Thyroid gland (tissue), 4 donors: ENCODE measurements at regions not wholly inside any gene's neighbourhood (a gene's known extent, or its start where the extent isn't known, plus 50 kb on each side); places are given as distances from the start of the nearest gene placed in this dataset.

Experiments used
- DNase-seq, 2 donors: peaks; one replicate each; pipeline ENCODE4 v3.0.0-alpha.2; 2019
- H3K27ac ChIP-seq, 3 donors: fragments of 200-600 bp; sonication (generic); 1 replicate in 2 of 3; 2 replicates in 1 of 3; pipeline ENCODE4 v1.5.1; 2016 to 2019; ENCODE audit warnings: mild to moderate bottlenecking in 1 of 3, moderate library complexity in 1 of 3
- H3K27me3 ChIP-seq: fragments of 200-600 bp; sonication (generic); one replicate; pipeline ENCODE4 v1.5.1; 2019
- H3K36me3 ChIP-seq, 2 donors: fragments of 200-600 bp; sonication (generic); one replicate each; pipeline ENCODE4 v1.5.1; 2016 to 2019
- H3K4me1 ChIP-seq, 2 donors: fragments of 200-600 bp; sonication (generic); one replicate each; pipeline ENCODE4 v1.5.1; 2017 to 2019
- H3K4me3 ChIP-seq, 3 donors: fragments of 200-600 bp; sonication (generic); replicated peaks in 1 of 3; 1 replicate in 2 of 3; 2 replicates in 1 of 3; pipeline ENCODE4 v1.5.1; 2016; ENCODE audit warnings: mild to moderate bottlenecking in 1 of 3
- H3K9me3 ChIP-seq: fragments of 200-600 bp; sonication (generic); one replicate; pipeline ENCODE4 v1.5.1; 2017
- POLR2A ChIP-seq, 2 donors: fragments of 450-650 bp; IDR thresholded peaks; one replicate each; pipeline ENCODE4 v1.6.1; 2017; ENCODE audit warnings: antibody characterized with exemption in 2 of 2, mild to moderate bottlenecking in 2 of 2, moderate library complexity in 1 of 2
- WGBS, 2 donors: methylation state at CpG; one replicate each; pipeline ENCODE4 v1.1.5; 2017; 5-methylcytosine and 5-hydroxymethylcytosine counted together
- intact Hi-C: fragments of 100-400 bp; cut with DNase I; formaldehyde crosslinking; loops from one replicate; pipeline ENCODE4 v1.15.1; 2023
- TF ChIP-seq, protein P1 (sequence below), 6 experiments: fragments of 200-600 bp in 3 of 6; fragments of 450-650 bp in 3 of 6; sonication (generic) in 3 of 6; IDR thresholded peaks; one replicate each; pipeline ENCODE4 v1.5.1; 2016 to 2019; ENCODE audit warnings: antibody characterized with exemption in 6 of 6, mild to moderate bottlenecking in 2 of 6, inconsistent platforms in 1 of 6, moderate library complexity in 1 of 6

DNA sequence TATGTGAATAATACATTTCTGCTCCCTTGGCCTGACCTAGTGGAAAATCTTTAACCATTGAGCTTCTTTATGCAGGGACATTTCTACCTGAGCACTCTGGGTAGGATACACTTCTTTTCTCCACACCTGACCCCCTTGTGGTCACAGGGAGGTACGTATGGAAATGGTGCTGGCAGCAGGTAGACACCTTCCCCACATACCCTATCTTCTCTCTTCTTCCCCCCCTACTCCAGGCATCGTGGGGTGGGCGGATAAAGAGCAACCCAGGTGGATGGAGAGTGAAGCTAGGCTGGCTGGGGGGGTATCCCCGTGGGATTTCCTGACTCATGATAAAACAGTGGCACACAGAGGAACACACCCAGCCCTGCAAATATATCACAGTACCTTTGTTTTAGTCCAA is 312.1 kb downstream of the ARRDC4 start:
- Histone ChIP-seq H3K27me3 (no peaks in the 10 kb centered on the region), H3K4me3 (no peak overlapping the region), H3K27ac (no peak overlapping the region), H3K4me1 (no peaks in the 10 kb centered on the region), H3K36me3 (no peaks in the 10 kb centered on the region), H3K9me3 (no peaks in the 10 kb centered on the region)
- intact Hi-C loops: no loop called here
- 72 to 77% methylated on average over 4 of the region's 4 CpGs for WGBS, 2 donors
- no peak for DNase-seq
- TF ChIP-seq POLR2A (IDR thresholded peaks at IDR 0.05): no peak
- TF ChIP-seq, protein P1, sequence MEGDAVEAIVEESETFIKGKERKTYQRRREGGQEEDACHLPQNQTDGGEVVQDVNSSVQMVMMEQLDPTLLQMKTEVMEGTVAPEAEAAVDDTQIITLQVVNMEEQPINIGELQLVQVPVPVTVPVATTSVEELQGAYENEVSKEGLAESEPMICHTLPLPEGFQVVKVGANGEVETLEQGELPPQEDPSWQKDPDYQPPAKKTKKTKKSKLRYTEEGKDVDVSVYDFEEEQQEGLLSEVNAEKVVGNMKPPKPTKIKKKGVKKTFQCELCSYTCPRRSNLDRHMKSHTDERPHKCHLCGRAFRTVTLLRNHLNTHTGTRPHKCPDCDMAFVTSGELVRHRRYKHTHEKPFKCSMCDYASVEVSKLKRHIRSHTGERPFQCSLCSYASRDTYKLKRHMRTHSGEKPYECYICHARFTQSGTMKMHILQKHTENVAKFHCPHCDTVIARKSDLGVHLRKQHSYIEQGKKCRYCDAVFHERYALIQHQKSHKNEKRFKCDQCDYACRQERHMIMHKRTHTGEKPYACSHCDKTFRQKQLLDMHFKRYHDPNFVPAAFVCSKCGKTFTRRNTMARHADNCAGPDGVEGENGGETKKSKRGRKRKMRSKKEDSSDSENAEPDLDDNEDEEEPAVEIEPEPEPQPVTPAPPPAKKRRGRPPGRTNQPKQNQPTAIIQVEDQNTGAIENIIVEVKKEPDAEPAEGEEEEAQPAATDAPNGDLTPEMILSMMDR (IDR thresholded peaks at IDR 0.05): no peak

DNA sequence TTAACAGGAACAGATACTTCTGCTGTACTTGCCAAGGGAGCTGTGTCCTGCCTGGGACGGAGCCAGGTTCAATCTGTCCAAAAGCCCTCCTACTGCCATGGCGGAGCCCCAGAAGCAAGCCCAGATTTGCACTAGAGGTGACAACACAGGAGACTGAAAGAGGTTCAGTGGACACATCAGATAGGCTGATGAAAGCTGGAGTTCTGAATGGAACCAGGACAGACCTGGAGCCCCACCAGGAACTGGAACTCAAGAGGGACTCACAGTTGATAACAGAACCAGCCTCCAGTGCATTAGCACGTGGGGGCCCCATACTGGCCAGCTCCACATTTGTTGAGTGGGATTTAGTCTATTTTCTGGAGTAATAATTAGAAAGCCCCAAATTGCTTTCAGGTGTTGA is 315.5 kb downstream of the ARRDC4 start:
- H3K27me3 ChIP-seq: no peaks in the 10 kb centered on the region
- no peak for DNase-seq
- no peak overlapping the region for H3K27ac ChIP-seq
- no peaks in the 10 kb centered on the region for H3K9me3 ChIP-seq
- H3K4me1 ChIP-seq: no peaks in the 10 kb centered on the region
- WGBS, 2 donors: 70 to 74% methylated on average over 3 of the region's 3 CpGs
- no peak overlapping the region for H3K4me3 ChIP-seq
- no peaks in the 10 kb centered on the region for H3K36me3 ChIP-seq
- intact Hi-C loops: no loop called here
- TF ChIP-seq, protein P1 (IDR thresholded peaks at IDR 0.05): no peak
- no peak for TF ChIP-seq POLR2A (IDR thresholded peaks at IDR 0.05)

DNA sequence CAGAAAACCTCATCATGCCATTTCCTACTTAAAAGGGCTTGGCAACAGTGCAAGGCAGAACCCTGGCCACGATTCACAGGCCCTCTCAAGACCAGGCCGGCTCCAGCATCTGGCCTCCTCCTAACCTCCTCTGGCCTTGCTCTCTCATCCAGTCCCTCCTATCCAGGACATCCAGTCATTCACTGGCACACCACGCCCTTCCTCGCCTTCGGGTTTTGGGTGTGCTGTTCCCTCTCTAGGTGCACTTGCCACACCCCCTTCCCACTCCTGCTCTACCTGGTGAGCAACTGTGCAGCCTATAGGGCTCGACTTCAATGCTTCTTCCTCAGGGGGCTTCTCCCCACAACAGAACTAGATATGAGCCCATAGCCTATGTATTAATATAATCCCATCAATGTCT is 317.1 kb downstream of the ARRDC4 start:
- DNase-seq: no peak
- no peaks in the 10 kb centered on the region for H3K4me1 ChIP-seq
- TF ChIP-seq, protein P1 (IDR thresholded peaks at IDR 0.05): no peak
- TF ChIP-seq POLR2A (IDR thresholded peaks at IDR 0.05): no peak
- no peaks in the 10 kb centered on the region for H3K27me3 ChIP-seq
- no peak overlapping the region for H3K4me3 ChIP-seq
- no peak overlapping the region for H3K27ac ChIP-seq
- no peaks in the 10 kb centered on the region for H3K9me3 ChIP-seq
- no peaks in the 10 kb centered on the region for H3K36me3 ChIP-seq
- intact Hi-C loops: no loop called here
- 69 to 84% methylated on average over 6 of the region's 6 CpGs for WGBS, 2 donors

DNA sequence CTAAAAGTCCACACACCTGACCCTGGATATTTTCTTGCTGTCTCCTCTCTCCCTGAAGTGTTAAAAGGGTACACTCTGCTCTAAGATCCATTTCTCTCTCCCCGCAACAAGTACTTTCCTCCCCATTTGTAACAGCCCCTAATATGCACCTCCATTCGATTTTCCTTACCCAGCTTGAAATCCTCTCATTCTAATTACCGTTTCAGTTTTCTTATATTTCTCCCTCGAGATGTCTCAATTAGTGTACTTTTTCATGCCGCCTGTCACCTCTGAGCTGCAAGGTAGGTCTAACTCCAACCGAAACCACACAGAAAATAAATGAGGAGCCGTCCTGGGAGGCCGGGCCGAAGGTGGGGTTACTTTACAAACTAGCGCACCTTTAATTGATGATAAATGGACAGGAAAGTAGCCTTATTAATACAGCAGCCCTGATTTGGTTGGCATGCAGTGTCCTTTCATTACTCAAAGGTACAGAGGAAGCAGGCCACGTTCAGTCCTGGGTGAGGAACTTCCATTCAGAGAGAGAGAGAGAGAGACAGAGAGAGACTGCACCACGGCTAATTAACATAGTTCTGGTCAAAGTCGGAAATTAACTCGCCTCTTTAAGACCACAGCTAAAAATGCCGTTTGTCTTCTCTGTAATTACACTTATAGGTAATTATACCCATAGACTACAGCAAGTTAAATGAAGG is 319.9 kb downstream of the ARRDC4 start:
- DNase-seq: no peak

DNA sequence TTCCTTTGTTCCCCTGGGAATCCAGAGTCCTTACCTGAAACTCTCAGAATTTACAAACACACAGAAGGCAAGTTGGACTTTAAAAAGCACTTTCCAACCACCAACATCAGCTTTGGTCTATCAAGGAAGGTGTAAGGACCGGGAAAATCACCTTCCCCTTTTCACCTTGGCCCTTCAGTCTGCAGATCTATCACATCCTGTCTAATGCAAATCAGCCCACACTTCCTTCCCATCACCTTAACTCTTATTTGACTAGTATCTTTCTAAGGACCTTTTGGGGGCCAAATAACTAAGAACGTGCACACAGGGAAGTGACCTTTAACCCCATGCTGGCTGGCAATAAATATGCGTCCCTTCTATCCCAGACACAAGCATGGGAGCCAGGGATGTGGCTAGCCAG is 320.6 kb downstream of the ARRDC4 start:
- Histone ChIP-seq H3K36me3 (no peaks in the 10 kb centered on the region), H3K4me1 (no peaks in the 10 kb centered on the region), H3K4me3 (no peak overlapping the region), H3K27ac (no peak overlapping the region), H3K9me3 (no peaks in the 10 kb centered on the region), H3K27me3 (no peaks in the 10 kb centered on the region)
- DNase-seq: no peak
- TF ChIP-seq POLR2A (IDR thresholded peaks at IDR 0.05): no peak
- TF ChIP-seq, protein P1 (IDR thresholded peaks at IDR 0.05): no peak
- WGBS, 2 donors: 39 to 49% methylated on average over 3 of the region's 3 CpGs
- intact Hi-C loops: no loop called here

More for the DNA sequence above, 319.9 kb downstream of the ARRDC4 start:
- 68 to 74% methylated on average over 15 of the region's 15 CpGs for WGBS, 2 donors
- intact Hi-C loops: no loop called here
- Histone ChIP-seq H3K9me3 (no peaks in the 10 kb centered on the region), H3K36me3 (no peaks in the 10 kb centered on the region), H3K27me3 (no peaks in the 10 kb centered on the region), H3K27ac (no peak overlapping the region), H3K4me1 (no peaks in the 10 kb centered on the region), H3K4me3 (no peak overlapping the region)
- TF ChIP-seq, protein P1 (IDR thresholded peaks at IDR 0.05): no peak
- TF ChIP-seq POLR2A (IDR thresholded peaks at IDR 0.05): no peak
